Pancreas (tissue), 10 donors: ENCODE measurements at regions not wholly inside any gene's neighbourhood (a gene's known extent, or its start where the extent isn't known, plus 50 kb on each side); places are given as distances from the start of the nearest gene placed in this dataset.

Experiments
- ATAC-seq, 4 donors: fragments of 200-7000 bp; cut with Tn5 transposase; one replicate each; pipeline versions ENCODE4 v1.8.0 to v1.9.1; 2020; ENCODE audit warnings: mild to moderate bottlenecking in 4 of 4, moderate library complexity in 4 of 4
- DNase-seq, 6 donors: peaks; one replicate each; pipeline ENCODE4 v3.0.0-alpha.2; 2020
- FAIRE-seq: peaks from 2 replicates; lab custom pipeline; 2012; peaks lifted over from hg19 to GRCh38; lab: Jason Lieb, UNC
- H3K27ac ChIP-seq, 4 donors: fragments of 200-600 bp; sonication (generic); 1 replicate in 3 of 4; 2 replicates in 1 of 4; pipeline versions ENCODE4 v1.5.0 to v1.8.0; 2020
- H3K27me3 ChIP-seq, 4 donors: fragments of 200-600 bp; one replicate each; pipeline ENCODE4 v1.8.0; 2021
- H3K36me3 ChIP-seq, 3 donors: fragments of 200-600 bp; sonication (generic) in 1 of 3; one replicate each; pipeline versions ENCODE4 v1.5.0 to v1.8.0; 2020 to 2021
- H3K4me1 ChIP-seq, 3 donors: fragments of 200-600 bp; one replicate each; pipeline ENCODE4 v1.8.0; 2021
- H3K4me3 ChIP-seq, 4 donors: fragments of 200-600 bp; sonication (generic) in 2 of 4; one replicate each; pipeline versions ENCODE4 v1.5.0 to v1.8.0; 2020 to 2021
- H3K9me3 ChIP-seq, 4 donors: fragments of 200-600 bp; one replicate each; pipeline ENCODE4 v1.8.0; 2021
- WGBS, 2 donors: extraction: QIAGEN DNeasy Blood & Tissue Kit; methylation state at CpG; one replicate each; pipeline ENCODE4 v1.1.7; 2013; 5-methylcytosine and 5-hydroxymethylcytosine counted together
- intact Hi-C, 3 donors: fragments of 100-400 bp; cut with DNase I; formaldehyde crosslinking; loops; one replicate each; pipeline versions ENCODE4 v1.11.1 to v1.14.2; 2022
- TF ChIP-seq, protein P1 (sequence below), 4 donors: fragments of 200-600 bp; sonication (generic) in 3 of 4; IDR thresholded peaks; one replicate each; pipeline versions ENCODE4 v1.5.0 to v1.8.0; 2021; ENCODE audit warnings: antibody characterized with exemption in 4 of 4
- donor health status: healthy with polysubstance abuse.
- donor health status: DM: no; HTN: no; CAD: no; lungs with moderate emphysema.
- donor health status: DM: no; HTN: no; CAD: no.
- donor health status: control.
- donor health status: control.
- donor health status: Bipolar disorder and iron deficiency.
- donor health status: DM: yes; HTN: yes; CAD: no.
- donor health status: DM: no; HTN: no; CAD: no.
- donor health status: DM: no; HTN: no; CAD: no.
- donor health status: DM: yes; HTN: yes; CAD: no.

DNA sequence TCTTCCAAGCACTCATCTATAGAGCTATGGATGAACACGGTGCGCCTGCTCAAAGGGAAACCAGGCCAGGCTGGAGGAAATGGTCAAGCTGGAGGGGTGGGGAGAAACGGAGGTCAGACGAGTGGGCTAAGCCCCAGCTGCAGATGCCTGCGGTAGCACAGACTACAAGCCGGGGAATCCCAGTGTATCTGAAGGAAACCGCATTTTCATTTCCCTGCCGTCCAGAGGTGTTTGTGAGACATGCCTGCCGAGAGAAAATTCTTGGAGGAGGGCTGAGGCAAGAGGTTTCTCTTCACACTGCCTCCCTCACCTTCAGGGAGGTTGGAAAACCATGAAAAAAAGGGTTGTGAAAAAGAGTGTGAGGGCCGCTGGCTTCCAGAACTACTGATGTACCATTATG is 102.0 kb upstream of the FOXN3 start:
- Histone ChIP-seq H3K4me3 (no peak overlapping the region), H3K27ac (no peak overlapping the region), H3K4me1 (peaks cover 0 to 3% (median 0%) of the 10 kb centered on the region in 3 donors), H3K36me3 (no peaks in the 10 kb centered on the region), H3K9me3 (no peaks in the 10 kb centered on the region), H3K27me3 (no peaks in the 10 kb centered on the region)
- intact Hi-C loops: no loop called here
- 95 to 97% methylated on average over 10 of the region's 10 CpGs for WGBS, 2 donors
- ATAC-seq (no peak), FAIRE-seq (no peak), DNase-seq (no peak)
- TF ChIP-seq, protein P1, sequence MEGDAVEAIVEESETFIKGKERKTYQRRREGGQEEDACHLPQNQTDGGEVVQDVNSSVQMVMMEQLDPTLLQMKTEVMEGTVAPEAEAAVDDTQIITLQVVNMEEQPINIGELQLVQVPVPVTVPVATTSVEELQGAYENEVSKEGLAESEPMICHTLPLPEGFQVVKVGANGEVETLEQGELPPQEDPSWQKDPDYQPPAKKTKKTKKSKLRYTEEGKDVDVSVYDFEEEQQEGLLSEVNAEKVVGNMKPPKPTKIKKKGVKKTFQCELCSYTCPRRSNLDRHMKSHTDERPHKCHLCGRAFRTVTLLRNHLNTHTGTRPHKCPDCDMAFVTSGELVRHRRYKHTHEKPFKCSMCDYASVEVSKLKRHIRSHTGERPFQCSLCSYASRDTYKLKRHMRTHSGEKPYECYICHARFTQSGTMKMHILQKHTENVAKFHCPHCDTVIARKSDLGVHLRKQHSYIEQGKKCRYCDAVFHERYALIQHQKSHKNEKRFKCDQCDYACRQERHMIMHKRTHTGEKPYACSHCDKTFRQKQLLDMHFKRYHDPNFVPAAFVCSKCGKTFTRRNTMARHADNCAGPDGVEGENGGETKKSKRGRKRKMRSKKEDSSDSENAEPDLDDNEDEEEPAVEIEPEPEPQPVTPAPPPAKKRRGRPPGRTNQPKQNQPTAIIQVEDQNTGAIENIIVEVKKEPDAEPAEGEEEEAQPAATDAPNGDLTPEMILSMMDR (IDR thresholded peaks at IDR 0.05): no peak

DNA sequence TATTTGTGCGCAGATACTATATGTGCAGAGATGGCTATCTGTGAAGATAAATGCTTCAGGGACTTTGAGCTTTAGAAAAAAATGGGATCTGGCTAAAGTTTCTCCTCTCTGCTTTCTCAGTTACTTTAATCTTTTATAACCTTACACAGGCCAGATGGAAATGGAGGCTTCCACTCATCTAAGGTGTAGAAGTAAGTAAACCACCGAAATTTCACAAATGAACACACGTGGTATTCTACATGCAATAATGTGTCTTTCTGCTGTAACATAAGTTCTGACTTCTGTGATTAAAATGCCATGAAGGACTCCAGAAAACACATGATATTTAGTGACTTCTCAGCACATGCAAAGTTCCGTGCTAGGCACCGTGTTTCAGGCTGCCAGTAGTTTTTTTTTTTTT is 99.1 kb upstream of the FOXN3 start:
- no peak for FAIRE-seq
- Histone ChIP-seq H3K27ac (no peak overlapping the region), H3K4me1 (peaks cover 0 to 3% (median 0%) of the 10 kb centered on the region in 3 donors), H3K27me3 (no peaks in the 10 kb centered on the region), H3K9me3 (no peaks in the 10 kb centered on the region), H3K36me3 (no peaks in the 10 kb centered on the region), H3K4me3 (no peak overlapping the region)
- intact Hi-C loops: no loop called here
- 93 to 97% methylated on average over 5 of the region's 5 CpGs for WGBS, 2 donors
- TF ChIP-seq, protein P1 (IDR thresholded peaks at IDR 0.05): no peak
- no peak for ATAC-seq
- no peak for DNase-seq

DNA sequence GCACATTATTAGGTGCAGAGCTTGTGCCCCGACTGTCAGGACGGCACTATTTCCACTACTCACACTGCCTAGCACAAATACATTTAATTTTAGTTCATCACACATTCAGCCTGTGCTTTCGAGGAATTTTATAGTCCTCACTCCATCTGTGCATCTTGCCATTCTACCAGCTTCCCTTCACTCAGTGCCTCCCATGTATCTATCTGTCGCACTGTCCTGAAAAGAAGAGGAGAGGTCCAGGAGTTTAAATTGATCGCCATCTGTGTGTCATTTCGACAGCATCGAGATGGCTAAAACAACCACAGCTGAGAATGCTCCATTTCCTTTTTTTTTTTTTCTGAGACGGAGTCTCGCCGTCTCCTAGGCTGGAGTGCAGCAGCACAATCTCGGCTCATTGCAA is 97.6 kb upstream of the FOXN3 start:
- no peak overlapping the region for H3K4me3 ChIP-seq
- no peaks in the 10 kb centered on the region for H3K9me3 ChIP-seq
- DNase-seq (no peak), ATAC-seq (no peak), FAIRE-seq (no peak)
- H3K36me3 ChIP-seq: no peaks in the 10 kb centered on the region
- intact Hi-C loops: no loop called here
- H3K27ac ChIP-seq: no peak overlapping the region
- TF ChIP-seq, protein P1 (IDR thresholded peaks at IDR 0.05): no peak
- no peaks in the 10 kb centered on the region for H3K4me1 ChIP-seq
- WGBS, 2 donors: 97 to 98% methylated on average over 11 of the region's 11 CpGs
- H3K27me3 ChIP-seq: no peaks in the 10 kb centered on the region

DNA sequence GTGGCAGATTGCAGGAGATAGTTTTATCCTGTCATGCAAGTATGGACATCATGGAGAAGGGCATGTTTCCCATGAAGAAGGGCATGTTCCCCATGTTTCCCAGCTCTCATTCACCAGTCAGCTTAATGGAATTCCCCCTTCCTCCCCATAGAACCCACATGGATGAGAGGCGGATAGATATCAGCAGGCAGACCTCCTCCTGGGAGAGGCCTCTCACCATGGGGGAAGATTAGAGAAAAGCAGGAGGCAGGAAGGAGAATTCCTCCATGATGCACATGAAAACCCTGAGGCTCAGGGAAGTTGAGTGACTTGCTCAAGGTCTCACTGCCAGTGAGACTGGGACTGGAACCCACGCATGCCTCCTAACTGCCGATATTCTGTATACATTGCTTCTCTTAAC is 92.9 kb upstream of the FOXN3 start:
- ATAC-seq (no peak), DNase-seq (no peak), FAIRE-seq (no peak)
- H3K4me1 ChIP-seq: no peaks in the 10 kb centered on the region
- no peaks in the 10 kb centered on the region for H3K27me3 ChIP-seq
- TF ChIP-seq, protein P1 (IDR thresholded peaks at IDR 0.05): no peak
- H3K9me3 ChIP-seq: no peaks in the 10 kb centered on the region
- intact Hi-C loops: no loop called here
- 83 to 94% methylated on average over 3 of the region's 3 CpGs for WGBS, 2 donors
- no peaks in the 10 kb centered on the region for H3K36me3 ChIP-seq
- no peak overlapping the region for H3K27ac ChIP-seq
- H3K4me3 ChIP-seq: no peak overlapping the region

DNA sequence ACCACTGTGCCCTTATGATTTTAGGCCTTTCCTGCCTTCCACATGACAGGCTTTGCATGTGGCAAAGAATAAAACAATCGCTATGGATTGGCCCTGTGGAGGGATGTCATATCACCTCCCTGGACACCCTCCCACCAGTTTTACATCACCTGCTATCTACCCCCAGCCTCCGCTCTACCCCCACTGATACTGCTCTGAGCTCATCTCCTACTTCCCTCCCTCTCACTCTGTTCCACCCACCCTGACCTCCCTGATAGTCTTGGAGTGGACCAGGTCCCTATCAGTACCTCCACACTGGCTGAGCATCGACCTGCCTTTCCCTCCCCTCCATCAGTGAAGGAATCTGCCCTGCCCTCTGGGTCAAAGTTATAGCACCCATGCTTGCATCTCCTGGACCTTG is 91.8 kb upstream of the FOXN3 start:
- FAIRE-seq: no peak
- intact Hi-C loops: no loop called here
- Histone ChIP-seq H3K4me1 (no peaks in the 10 kb centered on the region), H3K36me3 (no peaks in the 10 kb centered on the region), H3K27me3 (no peaks in the 10 kb centered on the region), H3K27ac (no peak overlapping the region), H3K4me3 (no peak overlapping the region), H3K9me3 (no peaks in the 10 kb centered on the region)
- ATAC-seq: no peak
- WGBS, 2 donors: 93 to 96% methylated on average over 3 of the region's 3 CpGs
- TF ChIP-seq, protein P1 (IDR thresholded peaks at IDR 0.05): no peak
- DNase-seq: no peak
